H7 (cell line): ENCODE measurements at regions not wholly inside any gene's neighbourhood (a gene's known extent, or its start where the extent isn't known, plus 50 kb on each side); places are given as distances from the start of the nearest gene placed in this dataset.
A peak's percentile ranks its signal among the peaks of the same experiment; 100 is the strongest.

Source experiments
- DNase-seq: peaks from one replicate; pipeline ENCODE4 v3.0.0; 2012
- H3K27me3 ChIP-seq: 2 replicates; pipeline ENCODE4 v1.6.0; 2011; ENCODE audit warnings: mild to moderate bottlenecking, low read length; ENCODE audit not compliant: control insufficient read depth, insufficient read depth
- H3K36me3 ChIP-seq: replicated peaks from 2 replicates; pipeline ENCODE4 v1.5.1; 2011; ENCODE audit warnings: low read length; ENCODE audit not compliant: control insufficient read depth, insufficient read depth
- H3K4me3 ChIP-seq: 2 replicates; pipeline ENCODE4 v1.5.1; 2011; ENCODE audit warnings: low read depth, mild to moderate bottlenecking, control low read depth, low read length, moderate library complexity; ENCODE audit not compliant: insufficient read depth

DNA sequence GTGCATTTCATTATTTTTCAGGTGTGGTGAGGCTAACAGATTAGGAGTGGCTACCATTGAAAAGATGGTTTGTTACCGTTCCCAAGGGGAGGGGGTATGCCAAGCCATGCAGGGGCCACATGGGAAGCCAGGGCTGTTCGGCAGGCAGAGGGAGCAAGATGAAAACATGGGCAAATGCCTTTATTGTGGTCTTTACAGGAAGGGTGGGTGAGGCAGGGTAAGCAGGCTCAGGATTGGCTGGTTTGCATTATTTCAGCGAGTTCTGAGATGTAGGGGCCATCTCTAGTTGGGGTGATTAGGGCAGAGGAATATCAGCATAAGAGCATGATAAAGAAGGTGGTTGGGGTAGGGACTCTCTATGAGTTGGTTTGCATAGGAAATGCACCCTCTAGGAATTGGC, 117.6 kb downstream of the CCT6B start:
- no peaks in the 10 kb centered on the region; the same call in 1 of the 2 replicates for H3K27me3 ChIP-seq
- no peaks in the 10 kb centered on the region for H3K36me3 ChIP-seq
- H3K4me3 ChIP-seq, result no peak overlapping the region
- no peak for DNase-seq

DNA sequence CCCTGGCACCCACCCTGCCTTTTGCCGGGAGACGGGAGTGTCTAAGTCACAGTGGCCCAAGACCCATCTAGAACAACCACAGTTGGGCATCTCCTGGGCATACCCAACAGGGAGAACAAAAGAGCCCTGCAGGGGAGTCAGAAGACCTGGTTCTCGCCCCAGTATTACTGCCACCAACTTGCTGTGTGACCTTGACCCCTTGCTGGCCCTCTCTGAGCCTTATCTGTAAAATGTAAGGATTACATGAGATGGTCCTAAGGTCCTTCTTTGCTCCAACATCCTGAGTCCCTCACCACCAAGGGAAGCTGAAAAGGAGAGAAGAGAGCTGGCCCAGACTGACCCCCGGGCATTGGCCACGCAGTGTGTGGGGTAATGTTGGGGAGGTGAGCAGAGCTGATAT, 119.0 kb downstream of the CCT6B start:
- no peak for DNase-seq
- Histone ChIP-seq H3K27me3 (no peaks in the 10 kb centered on the region; the same call in 1 of the 2 replicates), H3K4me3 (no peak overlapping the region), H3K36me3 (no peaks in the 10 kb centered on the region)

DNA sequence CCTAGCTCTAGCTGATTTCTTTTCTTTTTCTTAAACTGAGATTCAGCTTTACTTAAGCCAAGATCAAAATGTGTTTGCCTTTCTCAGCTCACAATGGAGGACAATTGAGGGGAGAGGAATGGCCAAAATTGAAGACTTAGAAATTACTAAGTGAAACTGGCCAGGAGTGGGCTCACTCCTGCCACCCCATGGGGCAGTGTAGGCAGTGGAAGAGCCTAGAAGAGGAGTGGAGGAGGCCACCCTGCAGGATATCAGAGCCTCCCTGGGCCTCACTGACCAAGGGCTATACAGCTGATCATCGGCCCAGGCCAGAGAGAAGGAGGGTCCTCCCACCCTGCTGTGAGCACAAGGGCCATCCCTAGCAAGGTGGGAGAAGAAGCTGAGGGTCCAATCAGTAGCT, 119.8 kb downstream of the CCT6B start:
- no peak overlapping the region for H3K4me3 ChIP-seq
- H3K27me3 ChIP-seq, result no peaks in the 10 kb centered on the region; the same call in 1 of the 2 replicates
- peak; percentile 57 for DNase-seq
- no peaks in the 10 kb centered on the region for H3K36me3 ChIP-seq

DNA sequence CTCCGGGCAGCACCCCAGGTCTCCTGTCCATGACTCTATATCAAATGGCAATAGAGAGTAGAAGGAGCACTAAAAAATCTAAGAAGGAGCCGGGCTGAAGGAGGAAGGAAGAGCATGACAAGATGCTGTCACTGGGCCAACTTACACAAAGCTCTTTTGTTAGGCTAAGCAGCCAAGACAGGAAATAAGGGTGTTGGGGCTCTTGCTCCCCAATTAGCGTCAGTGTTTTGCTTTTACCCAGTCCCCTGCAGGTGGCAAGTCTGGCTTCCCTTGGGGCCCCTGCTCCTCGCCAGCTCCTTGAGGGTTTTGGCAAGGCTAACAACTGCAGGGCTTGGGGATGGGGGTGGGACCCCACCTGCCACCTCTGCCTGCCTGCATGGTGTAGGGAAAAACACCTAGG, 120.5 kb downstream of the CCT6B start:
- H3K27me3 ChIP-seq, result no peaks in the 10 kb centered on the region; the same call in 1 of the 2 replicates
- peak; percentile 34 for DNase-seq
- H3K36me3 ChIP-seq, result no peaks in the 10 kb centered on the region
- H3K4me3 ChIP-seq, result no peak overlapping the region

DNA sequence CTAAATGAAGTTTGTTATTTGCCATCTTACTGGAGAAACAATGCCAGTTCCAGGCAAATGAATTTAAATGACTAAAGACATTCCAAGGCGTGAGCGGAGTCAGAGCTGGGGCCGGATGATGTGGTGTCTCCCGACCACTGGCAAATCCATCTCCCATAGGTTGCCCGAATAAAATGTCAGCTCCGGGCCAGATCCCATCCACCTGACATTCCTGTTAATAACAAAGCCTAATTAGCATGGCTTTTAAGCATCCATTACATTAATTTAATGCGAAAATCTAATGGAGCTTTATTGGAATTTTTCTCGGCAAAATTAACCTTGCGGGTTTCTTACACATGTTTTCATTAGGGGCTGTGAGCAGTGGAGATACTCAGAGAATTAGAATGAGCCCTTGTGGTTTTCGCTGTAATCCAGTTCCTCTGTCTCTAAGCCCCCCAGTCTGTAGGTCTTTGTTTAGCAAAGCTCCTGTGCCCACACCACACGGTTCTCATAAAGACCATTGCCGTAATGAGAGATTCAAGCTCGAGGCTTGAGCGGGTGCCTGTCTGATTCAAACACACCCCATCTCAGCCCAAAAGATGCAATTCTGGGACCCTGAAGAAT, 123.3 kb downstream of the CCT6B start:
- DNase-seq, result peak; percentile 63
- Histone ChIP-seq H3K4me3 (no peak overlapping the region), H3K36me3 (no peaks in the 10 kb centered on the region), H3K27me3 (no peaks in the 10 kb centered on the region)

DNA sequence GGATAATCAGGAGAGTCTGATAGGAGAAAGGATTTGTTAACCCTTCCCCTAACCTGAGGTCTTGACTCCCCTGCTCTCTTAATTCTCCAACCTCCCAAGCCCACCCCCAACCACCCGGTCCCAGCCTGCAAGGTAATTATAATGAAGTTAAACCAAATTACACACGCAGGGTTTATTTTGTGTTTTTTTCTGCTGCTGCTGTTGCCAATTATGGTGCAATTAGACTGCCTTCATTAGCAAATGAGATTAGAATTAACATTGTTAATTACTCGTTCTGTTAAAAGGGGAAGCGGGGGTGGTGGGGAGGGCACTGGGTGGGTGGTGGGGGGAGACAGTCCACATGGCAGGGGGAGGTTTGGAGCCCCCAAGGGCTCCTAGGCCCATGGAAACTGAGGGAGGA, 128.9 kb downstream of the CCT6B start:
- Histone ChIP-seq H3K27me3 (no peaks in the 10 kb centered on the region), H3K36me3 (no peaks in the 10 kb centered on the region), H3K4me3 (no peak overlapping the region)
- DNase-seq, result no peak

DNA sequence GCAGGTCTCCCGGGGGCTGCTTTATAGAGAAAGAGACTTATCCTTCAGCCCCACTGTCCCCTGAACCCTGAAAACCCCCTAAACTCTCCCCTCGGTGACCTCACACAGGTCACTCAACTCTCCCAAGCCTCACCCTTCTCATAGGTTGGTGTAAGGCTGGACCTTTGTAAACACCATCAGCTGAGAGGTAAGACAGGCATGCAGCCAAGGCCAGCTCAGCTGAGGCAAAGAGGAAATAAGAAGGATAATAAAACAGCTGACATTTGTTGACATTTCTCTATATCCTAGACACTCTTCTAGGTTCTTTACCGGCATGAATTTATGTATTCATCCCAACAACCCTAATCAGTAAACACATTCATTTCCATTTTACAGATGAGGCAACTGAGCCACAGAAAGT, 134.3 kb downstream of the CCT6B start:
- no peaks in the 10 kb centered on the region for H3K36me3 ChIP-seq
- DNase-seq, result peak; percentile 7
- H3K27me3 ChIP-seq, result no peaks in the 10 kb centered on the region
- no peak overlapping the region for H3K4me3 ChIP-seq

DNA sequence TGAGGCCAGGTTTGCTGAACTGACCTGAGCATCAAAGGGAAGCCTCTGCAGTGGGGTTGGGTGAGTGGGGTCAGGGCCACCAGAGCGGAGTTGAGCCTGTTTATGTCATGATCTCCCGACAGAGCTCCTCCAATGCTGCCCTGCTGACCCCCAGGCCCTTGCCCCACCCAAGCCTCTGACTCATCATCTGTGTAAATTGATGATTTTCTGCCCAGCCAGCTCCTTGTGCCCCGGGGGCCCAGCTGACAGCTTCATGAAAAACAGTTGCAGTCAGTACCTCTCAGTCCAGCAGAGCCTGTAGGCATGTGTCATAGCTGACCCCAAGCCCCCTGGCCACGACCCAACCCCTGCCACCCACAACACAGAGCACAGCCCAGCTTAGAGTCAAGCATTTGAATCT, 134.9 kb downstream of the CCT6B start:
- no peaks in the 10 kb centered on the region for H3K36me3 ChIP-seq
- no peaks in the 10 kb centered on the region for H3K27me3 ChIP-seq
- DNase-seq, result peak; percentile 19
- H3K4me3 ChIP-seq, result no peak overlapping the region

DNA sequence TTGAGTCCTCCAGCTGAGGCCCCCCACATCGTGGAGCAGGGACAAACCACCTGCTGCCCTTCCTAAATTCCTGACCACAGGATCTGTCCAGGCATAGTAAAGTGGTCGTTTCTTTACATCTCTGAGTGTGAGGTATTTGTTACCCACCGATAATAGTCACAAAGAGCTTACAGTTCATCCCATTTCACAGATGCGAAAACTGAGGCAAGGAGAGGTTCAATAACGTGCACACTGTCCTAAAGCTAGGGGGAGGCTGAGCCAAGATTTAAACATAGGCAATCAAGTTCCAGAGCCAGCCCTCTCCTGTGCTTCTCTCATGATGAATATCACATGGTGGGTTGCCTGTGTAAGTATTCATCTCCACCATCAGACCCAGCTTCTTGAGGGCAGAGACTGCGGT, 135.4 kb downstream of the CCT6B start:
- 0 out of 2 replicates have a peak, but pooled peaks cover 1% of the 10 kb centered on the region for H3K27me3 ChIP-seq
- DNase-seq, result no peak
- no peak overlapping the region for H3K4me3 ChIP-seq
- no peaks in the 10 kb centered on the region for H3K36me3 ChIP-seq

DNA sequence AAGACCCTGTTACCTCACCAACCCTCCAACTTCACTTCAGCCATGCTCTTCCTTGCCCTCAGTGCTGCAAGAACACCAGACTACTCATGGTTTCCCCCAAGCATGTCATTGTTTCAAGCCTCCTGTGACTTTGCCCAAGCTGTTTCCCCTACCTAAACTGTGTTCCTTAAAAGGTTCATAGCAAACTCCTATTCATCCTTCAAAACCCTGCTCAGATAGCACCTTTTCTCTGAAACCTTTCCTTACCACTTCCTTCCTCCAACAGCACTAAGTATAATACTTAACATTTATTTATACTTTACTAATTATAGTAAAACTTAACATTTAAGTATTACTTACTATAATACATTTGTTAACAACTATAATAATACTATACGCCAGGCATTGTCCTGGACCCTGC, 136.2 kb downstream of the CCT6B start:
- Histone ChIP-seq H3K36me3 (no peaks in the 10 kb centered on the region), H3K4me3 (no peak overlapping the region), H3K27me3 (0 out of 2 replicates have a peak, but pooled peaks cover 3% of the 10 kb centered on the region)
- no peak for DNase-seq

DNA sequence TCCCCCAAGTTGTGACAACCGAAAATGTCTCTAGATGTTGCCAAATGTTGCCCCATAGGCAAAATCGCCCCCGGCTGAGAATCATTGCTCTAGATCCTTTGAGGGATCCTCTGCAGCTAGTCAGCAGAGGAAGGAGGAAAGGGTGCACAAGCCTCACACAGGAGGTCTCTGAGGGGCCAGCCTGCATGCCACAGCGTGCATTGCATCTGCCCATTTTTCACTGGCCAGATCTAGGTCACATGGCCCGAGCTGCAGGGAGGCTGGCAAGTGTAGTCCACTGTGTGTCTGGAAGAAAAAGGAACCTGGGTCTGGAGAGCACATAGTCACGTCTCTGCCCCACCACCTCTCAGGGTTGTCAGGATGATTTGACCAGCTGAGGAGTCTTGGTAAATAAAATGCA, 138.2 kb downstream of the CCT6B start:
- Histone ChIP-seq H3K4me3 (no peak overlapping the region), H3K36me3 (no peaks in the 10 kb centered on the region), H3K27me3 (peaks cover 4% of the 10 kb centered on the region; the same call in 1 of the 2 replicates)
- no peak for DNase-seq

DNA sequence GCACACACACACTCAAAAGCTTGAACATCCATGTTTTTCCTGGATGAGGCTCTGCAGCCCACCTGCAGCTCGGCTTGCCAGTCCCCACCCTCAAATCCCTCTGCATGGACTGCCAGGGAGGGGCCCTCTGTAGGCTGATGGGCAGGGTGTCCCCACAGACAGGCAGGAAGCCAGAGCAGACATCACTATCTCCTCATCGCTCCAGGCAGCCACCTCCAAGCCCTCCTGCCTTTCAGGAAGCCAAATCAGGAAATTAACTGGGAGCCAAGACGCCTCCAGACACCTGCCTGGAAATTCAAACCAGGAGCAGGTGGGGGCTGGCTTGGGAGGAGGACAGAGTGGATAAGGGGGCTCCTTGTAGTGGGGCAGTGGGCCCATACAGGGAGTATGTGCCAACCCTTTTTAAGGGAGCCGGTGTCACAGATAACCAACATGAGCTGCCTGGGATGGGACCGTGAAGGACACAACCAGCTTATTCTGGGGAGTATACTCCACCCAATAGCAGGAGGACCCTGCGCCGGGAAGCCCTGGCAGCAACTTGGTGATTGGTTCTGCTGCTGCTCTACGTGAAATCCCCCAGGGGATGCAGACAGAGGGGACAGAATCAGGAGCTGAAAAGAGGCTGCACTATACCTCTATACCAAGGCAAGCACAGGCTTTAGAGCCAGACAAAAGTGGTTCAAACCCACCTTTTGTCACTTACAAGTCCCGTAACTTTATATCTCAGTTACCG, 139.1 kb downstream of the CCT6B start:
- Histone ChIP-seq H3K27me3 (peaks cover 4% of the 10 kb centered on the region; the same call in 1 of the 2 replicates), H3K4me3 (no peak overlapping the region), H3K36me3 (no peaks in the 10 kb centered on the region)
- DNase-seq, result peak; percentile 52

DNA sequence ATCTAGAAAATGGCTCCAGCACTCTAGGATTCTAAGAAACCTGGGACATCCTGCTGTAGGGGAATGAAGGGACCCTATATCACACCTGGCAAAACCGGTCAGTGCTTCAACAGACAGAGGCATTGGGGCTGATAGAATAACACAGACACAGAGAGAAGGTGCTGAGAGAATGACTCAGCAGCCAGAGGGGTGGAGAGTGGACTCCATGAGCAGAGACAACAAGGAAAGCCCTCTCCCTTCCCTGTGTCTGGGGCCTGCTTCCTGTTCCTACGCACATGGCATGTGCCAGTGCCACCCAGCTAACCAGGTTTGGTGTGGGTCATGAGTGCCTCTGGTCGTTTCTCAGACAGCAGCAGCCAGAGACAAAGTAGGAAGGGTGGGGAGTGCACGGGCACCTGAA, 140.3 kb downstream of the CCT6B start:
- Histone ChIP-seq H3K36me3 (no peaks in the 10 kb centered on the region), H3K27me3 (peaks cover 4% of the 10 kb centered on the region; the same call in 1 of the 2 replicates), H3K4me3 (no peak overlapping the region)
- peak; percentile 42 for DNase-seq

DNA sequence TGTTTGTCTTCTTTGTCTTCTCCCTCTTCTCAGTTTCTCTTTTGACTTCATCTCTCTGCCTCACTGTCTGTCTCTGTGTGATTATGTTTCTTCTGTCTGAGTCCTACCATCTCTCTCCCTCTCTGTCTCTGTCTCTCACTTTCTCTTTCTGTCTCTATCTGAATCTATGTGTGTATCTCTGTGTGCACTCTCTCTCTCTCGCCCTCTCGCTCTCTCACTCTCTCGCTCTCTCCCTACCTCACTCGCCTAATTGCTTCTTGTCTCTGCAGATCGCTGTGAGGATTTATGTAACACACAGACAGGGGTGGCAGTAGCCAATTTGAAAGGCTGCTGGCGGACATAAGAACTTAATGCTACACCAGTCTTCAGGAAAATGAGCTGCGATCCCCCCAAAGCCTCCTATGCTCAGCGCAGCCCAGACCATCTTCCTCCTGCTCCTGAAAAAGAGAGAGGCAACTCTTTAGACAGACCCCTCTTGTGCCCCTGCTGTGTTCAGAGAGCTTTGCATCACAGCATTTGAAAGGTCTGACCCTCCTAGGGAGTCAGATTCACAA, 140.9 kb downstream of the CCT6B start:
- DNase-seq, result peak; percentile 69

More for the DNA sequence above, 140.9 kb downstream of the CCT6B start:
- Histone ChIP-seq H3K36me3 (no peaks in the 10 kb centered on the region), H3K27me3 (peaks cover 4% of the 10 kb centered on the region; the same call in 1 of the 2 replicates), H3K4me3 (no peak overlapping the region)
